Psoas muscle (tissue), 7 donors: ENCODE measurements at regions not wholly inside any gene's neighbourhood (a gene's known extent, or its start where the extent isn't known, plus 50 kb on each side); places are given as distances from the start of the nearest gene placed in this dataset.
"Not testable (repeated sequence)": the region's sequence is repeated elsewhere in the genome, so short reads cannot be mapped to it uniquely, and the experiment has no call there.

ENCODE experiments used
- ATAC-seq, 4 donors: fragments of 200-7000 bp; cut with Tn5 transposase; one replicate each; pipeline ENCODE4 v1.9.1; 2020; ENCODE audit warnings: moderate library complexity in 3 of 4, mild to moderate bottlenecking in 2 of 4
- DNase-seq, 2 donors: peaks; one replicate each; pipeline ENCODE4 v3.0.0-alpha.2; 2020
- H3K27ac ChIP-seq: fragments of 200-600 bp; one replicate; pipeline ENCODE4 v1.8.0; 2022
- H3K27me3 ChIP-seq, 3 donors: fragments of 200-600 bp in 1 of 3; one replicate each; pipeline versions ENCODE4 v1.6.1 to v1.8.0; 2013 to 2022; ENCODE audit warnings: low read length in 2 of 3, mild to moderate bottlenecking in 2 of 3, moderate library complexity in 1 of 3; ENCODE audit not compliant: insufficient read depth in 3 of 3
- H3K36me3 ChIP-seq, 2 donors: fragments of 200-600 bp in 1 of 2; one replicate each; pipeline versions ENCODE4 v1.6.1 to v1.8.0; 2013 to 2022; ENCODE audit warnings: low read depth in 1 of 2, mild to moderate bottlenecking in 1 of 2, moderate library complexity in 1 of 2; ENCODE audit not compliant: insufficient read depth in 1 of 2
- H3K4me1 ChIP-seq: fragments of 200-600 bp; one replicate; pipeline ENCODE4 v1.8.0; 2022
- H3K4me3 ChIP-seq: fragments of 200-600 bp; one replicate; pipeline ENCODE4 v1.8.0; 2022; ENCODE audit warnings: mild to moderate bottlenecking
- H3K9me3 ChIP-seq: fragments of 200-600 bp; one replicate; pipeline ENCODE4 v1.8.0; 2022
- WGBS, 3 donors: extraction: QIAGEN DNeasy Blood & Tissue Kit; methylation state at CpG; one replicate each; pipeline versions ENCODE4 v1.1.6 to v1.1.7; 2013; 5-methylcytosine and 5-hydroxymethylcytosine counted together
- intact Hi-C, 2 donors: fragments of 100-400 bp; cut with DNase I; formaldehyde crosslinking; loops; one replicate each; pipeline versions ENCODE4 v1.11.0 to v1.14.2; 2022
- TF ChIP-seq, protein P1 (sequence below): fragments of 200-600 bp; IDR thresholded peaks from one replicate; pipeline ENCODE4 v1.8.0; 2022; ENCODE audit warnings: antibody characterized with exemption
- donor health status: healthy with polysubstance abuse.
- donor health status: DM: no; HTN: no; CAD: no; lungs with moderate emphysema.
- donor health status: Bipolar disorder and iron deficiency.
- donor health status: healthy.
- donor health status: DM: yes; HTN: yes; CAD: no.
- donor health status: DM: no; HTN: no; CAD: no.
- donor health status: DM: yes; HTN: yes; CAD: no.

DNA sequence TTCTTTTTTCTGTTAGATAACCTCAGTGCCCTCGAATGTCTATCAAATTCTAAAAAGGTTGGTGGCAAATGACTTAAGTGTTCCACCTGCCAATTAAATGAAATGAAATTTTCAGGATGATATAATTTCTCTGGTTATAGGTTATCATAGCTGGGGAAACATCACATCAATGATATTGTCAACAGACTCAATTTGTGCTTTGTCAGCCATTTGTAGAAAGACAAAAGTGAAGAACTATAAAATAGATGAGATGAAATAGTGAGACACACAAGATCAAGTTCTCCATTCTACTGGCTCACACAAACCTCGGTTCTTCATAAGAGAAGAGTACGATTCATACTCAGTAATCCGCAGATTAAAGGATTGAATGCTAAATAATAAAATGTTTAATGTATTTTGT, 1443.2 kb upstream of the FLRT2 start:
- TF ChIP-seq, protein P1, sequence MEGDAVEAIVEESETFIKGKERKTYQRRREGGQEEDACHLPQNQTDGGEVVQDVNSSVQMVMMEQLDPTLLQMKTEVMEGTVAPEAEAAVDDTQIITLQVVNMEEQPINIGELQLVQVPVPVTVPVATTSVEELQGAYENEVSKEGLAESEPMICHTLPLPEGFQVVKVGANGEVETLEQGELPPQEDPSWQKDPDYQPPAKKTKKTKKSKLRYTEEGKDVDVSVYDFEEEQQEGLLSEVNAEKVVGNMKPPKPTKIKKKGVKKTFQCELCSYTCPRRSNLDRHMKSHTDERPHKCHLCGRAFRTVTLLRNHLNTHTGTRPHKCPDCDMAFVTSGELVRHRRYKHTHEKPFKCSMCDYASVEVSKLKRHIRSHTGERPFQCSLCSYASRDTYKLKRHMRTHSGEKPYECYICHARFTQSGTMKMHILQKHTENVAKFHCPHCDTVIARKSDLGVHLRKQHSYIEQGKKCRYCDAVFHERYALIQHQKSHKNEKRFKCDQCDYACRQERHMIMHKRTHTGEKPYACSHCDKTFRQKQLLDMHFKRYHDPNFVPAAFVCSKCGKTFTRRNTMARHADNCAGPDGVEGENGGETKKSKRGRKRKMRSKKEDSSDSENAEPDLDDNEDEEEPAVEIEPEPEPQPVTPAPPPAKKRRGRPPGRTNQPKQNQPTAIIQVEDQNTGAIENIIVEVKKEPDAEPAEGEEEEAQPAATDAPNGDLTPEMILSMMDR, result no peak
- Histone ChIP-seq H3K27me3 (no peaks in the 10 kb centered on the region), H3K36me3 (no peaks in the 10 kb centered on the region), H3K9me3 (no peaks in the 10 kb centered on the region), H3K27ac (no peak overlapping the region), H3K4me3 (no peak overlapping the region), H3K4me1 (no peaks in the 10 kb centered on the region)
- 95 to 97% (median 96%) methylated on average over 4 of the region's 4 CpGs for WGBS, 3 donors
- intact Hi-C loops, result no loop called here
- DNase-seq (no peak), ATAC-seq (no peak)

DNA sequence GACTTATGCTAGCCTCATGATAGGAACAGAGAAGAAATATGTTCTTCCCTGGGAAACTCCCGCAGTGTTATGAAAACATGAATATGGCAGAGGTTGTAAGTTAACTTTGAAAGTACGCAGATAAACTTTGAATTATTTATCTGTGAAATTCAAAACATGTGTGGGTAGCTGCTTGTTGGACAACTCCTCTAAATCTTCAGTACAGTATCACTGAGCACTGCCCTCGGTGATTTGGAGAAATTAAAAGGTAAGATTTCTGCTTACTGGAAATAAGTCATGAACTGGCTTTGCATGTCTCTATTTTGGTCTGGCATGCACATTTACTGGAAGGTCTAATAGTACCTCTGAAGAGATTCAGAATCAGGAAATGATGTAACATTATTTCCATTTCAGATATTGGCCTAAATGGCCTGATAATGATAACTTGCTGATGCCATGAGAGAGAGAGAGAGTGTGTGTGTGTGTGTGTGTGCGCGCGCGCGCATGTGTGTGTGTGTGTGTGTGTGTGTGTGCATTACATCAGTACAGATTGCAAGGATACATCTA, 1441.9 kb upstream of the FLRT2 start:
- Histone ChIP-seq H3K9me3 (no peaks in the 10 kb centered on the region), H3K27ac (no peak overlapping the region), H3K4me3 (no peak overlapping the region), H3K4me1 (no peaks in the 10 kb centered on the region), H3K27me3 (no peaks in the 10 kb centered on the region), H3K36me3 (no peaks in the 10 kb centered on the region)
- ATAC-seq (no peak), DNase-seq (no peak)
- intact Hi-C loops, result no loop called here
- WGBS, 3 donors, result 82 to 89% (median 89%) methylated on average over 8 of the region's 8 CpGs
- TF ChIP-seq, protein P1, result no peak

DNA sequence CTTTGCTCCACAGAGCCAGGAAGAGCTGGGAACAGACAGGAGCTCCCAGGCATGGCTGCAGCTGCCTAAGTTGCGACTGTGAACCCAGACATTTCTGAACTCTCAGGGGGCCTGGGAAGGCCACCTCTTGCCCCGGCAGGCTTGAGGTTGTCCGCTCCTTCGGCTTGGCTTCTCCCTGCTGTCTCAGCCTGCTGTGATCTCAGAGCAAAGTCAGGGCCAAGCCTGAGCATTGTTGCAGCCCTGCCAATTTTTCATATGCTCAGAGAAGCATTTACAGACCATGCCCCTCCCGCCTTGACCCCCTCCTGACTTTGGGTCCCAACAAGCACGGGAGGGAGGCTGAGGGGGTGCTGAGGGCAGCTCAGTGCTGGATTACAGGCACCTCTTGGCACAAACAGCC, 1439.1 kb upstream of the FLRT2 start:
- Histone ChIP-seq H3K4me1 (no peaks in the 10 kb centered on the region), H3K36me3 (no peaks in the 10 kb centered on the region), H3K9me3 (no peaks in the 10 kb centered on the region), H3K27me3 (no peaks in the 10 kb centered on the region), H3K27ac (no peak overlapping the region), H3K4me3 (no peak overlapping the region)
- intact Hi-C loops, result no loop called here
- 55 to 57% (median 56%) methylated on average over 6 of the region's 6 CpGs for WGBS, 3 donors
- no peak for ATAC-seq
- no peak for DNase-seq
- TF ChIP-seq, protein P1, result no peak

DNA sequence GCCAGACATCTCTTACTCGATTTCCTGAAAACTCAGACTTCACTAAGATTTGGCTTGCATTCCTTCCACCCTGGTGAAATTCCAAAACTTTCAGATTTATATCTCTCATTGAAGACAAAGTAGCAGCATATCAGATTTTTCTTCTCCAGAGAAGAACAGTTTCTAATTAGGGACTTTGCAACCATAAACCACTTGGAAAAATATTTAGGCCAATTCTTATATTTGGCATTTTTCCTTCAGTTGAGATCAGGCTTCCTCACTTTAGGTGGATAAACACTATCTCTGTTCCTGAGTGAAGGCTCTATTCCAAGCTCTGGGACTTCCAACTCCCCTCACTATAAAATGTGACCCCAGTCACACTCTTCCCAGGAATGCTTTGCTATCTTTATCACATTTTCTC, 1434.3 kb upstream of the FLRT2 start:
- TF ChIP-seq, protein P1, result no peak
- 6 to 12% (median 8%) methylated on average over 1 of the region's 1 CpG for WGBS, 3 donors
- no peaks in the 10 kb centered on the region for H3K36me3 ChIP-seq
- intact Hi-C loops, result no loop called here
- H3K4me1 ChIP-seq, result no peaks in the 10 kb centered on the region
- no peak for ATAC-seq
- H3K9me3 ChIP-seq, result no peaks in the 10 kb centered on the region
- no peaks in the 10 kb centered on the region for H3K27me3 ChIP-seq
- no peak overlapping the region for H3K4me3 ChIP-seq
- DNase-seq, result no peak
- no peak overlapping the region for H3K27ac ChIP-seq

DNA sequence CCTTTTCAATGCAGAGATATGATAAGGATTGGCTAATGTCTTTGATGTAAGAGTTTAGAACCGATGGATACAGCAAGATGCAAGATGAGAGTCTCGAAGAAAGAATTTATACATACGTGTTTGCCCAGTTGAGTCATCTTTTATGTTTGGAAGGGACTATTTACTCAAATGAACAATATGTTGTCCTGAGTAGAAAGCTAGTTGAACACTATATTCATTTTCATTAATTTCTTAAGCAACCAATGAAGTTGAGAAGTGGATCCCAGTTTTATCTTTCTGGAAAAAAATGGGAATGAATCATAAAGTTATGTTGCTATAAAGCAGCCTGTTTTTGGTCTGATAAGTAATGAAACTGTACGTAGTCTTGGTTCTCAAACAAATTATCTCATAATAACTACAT, 1431.7 kb upstream of the FLRT2 start:
- H3K36me3 ChIP-seq, result no peaks in the 10 kb centered on the region
- H3K27ac ChIP-seq, result no peak overlapping the region
- no peaks in the 10 kb centered on the region for H3K27me3 ChIP-seq
- no peak overlapping the region for H3K4me3 ChIP-seq
- H3K9me3 ChIP-seq, result no peaks in the 10 kb centered on the region
- TF ChIP-seq, protein P1, result no peak
- intact Hi-C loops, result no loop called here
- 94 to 98% (median 97%) methylated on average over 4 of the region's 4 CpGs for WGBS, 3 donors
- no peaks in the 10 kb centered on the region for H3K4me1 ChIP-seq
- DNase-seq (no peak), ATAC-seq (no peak)

DNA sequence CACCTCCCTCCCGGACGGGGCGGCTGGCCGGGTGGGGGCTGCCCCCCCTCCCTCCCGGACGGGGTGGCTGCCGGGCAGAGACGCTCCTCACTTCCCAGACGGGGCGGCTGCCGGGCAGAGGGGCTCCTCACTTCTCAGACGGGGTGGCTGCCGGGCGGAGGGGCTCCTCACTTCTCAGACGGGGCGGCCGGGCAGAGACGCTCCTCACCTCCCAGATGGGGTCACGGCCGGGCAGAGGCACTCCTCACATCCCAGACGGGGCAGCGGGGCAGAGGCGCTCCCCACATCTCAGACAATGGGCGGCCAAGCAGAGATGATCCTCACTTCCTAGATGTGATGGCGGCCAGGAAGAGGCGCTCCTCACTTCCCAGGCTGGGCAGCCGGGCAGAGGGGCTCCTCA, 1430.4 kb upstream of the FLRT2 start:
- not testable (repeated sequence) for H3K36me3 ChIP-seq

More for the DNA sequence above, 1430.4 kb upstream of the FLRT2 start:
- H3K4me3 ChIP-seq, ATAC-seq, H3K27ac ChIP-seq, intact Hi-C loops, DNase-seq, H3K4me1 ChIP-seq, H3K27me3 ChIP-seq, H3K9me3 ChIP-seq: not testable (repeated sequence)
- 94 to 100% (median 97%) methylated on average over 8 to 17 of the region's 27 CpGs for WGBS, 3 donors
